ENCODE measurements at regions not wholly inside any gene's neighbourhood (a gene's known extent, or its start where the extent isn't known, plus 50 kb on each side); places are given as distances from the start of the nearest gene placed in this dataset.

- Histone ChIP-seq H3K4me1 (no peaks in the 10 kb centered on the region), H3K36me3 (no peaks in the 10 kb centered on the region), H3K9me3 (no peaks in the 10 kb centered on the region), H3K27me3 (no peaks in the 10 kb centered on the region), H3K27ac (no peak overlapping the region), H3K4me3 (no peak overlapping the region)
- no peak for DNase-seq
- 22 to 57% (median 33%) methylated on average over 1 of the region's 1 CpG for WGBS, 5 donors
- TF ChIP-seq POLR2A (IDR thresholded peaks at IDR 0.05) (no peak), EP300 (IDR thresholded peaks at IDR 0.05) (no peak), POLR2AphosphoS5 (IDR thresholded peaks at IDR 0.05) (no peak)
- TF ChIP-seq, protein P1, sequence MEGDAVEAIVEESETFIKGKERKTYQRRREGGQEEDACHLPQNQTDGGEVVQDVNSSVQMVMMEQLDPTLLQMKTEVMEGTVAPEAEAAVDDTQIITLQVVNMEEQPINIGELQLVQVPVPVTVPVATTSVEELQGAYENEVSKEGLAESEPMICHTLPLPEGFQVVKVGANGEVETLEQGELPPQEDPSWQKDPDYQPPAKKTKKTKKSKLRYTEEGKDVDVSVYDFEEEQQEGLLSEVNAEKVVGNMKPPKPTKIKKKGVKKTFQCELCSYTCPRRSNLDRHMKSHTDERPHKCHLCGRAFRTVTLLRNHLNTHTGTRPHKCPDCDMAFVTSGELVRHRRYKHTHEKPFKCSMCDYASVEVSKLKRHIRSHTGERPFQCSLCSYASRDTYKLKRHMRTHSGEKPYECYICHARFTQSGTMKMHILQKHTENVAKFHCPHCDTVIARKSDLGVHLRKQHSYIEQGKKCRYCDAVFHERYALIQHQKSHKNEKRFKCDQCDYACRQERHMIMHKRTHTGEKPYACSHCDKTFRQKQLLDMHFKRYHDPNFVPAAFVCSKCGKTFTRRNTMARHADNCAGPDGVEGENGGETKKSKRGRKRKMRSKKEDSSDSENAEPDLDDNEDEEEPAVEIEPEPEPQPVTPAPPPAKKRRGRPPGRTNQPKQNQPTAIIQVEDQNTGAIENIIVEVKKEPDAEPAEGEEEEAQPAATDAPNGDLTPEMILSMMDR (IDR thresholded peaks at IDR 0.05), result no peak
- intact Hi-C loops (cut with DNase I; ENCODE audit: low total_unique reads), result no loop called here
These were observed 72.9 kb downstream of the IFI44 start for GRCh38 chr1:78722521-78722920.

DNA sequence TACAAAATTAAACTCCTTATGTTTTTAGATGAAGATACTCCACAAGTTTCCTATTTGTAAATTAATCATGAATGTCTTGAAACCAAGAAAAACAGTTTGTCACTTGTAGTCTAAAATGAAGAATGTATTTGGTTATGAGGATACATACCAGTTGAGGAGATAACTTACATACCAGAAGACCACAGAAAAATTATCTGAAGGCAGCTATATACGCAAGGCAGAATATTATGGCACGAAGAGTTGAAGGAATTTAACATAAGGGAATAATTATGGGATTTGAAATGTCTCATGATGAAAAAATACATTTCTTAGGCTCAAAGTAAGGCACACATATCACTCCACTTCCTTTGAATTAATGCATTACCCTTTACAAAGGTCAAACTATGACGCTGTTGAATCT lies 73.3 kb downstream of the IFI44 start:
- Histone ChIP-seq H3K27me3 (no peaks in the 10 kb centered on the region), H3K27ac (no peak overlapping the region), H3K36me3 (no peaks in the 10 kb centered on the region), H3K4me1 (no peaks in the 10 kb centered on the region), H3K4me3 (no peak overlapping the region), H3K9me3 (no peaks in the 10 kb centered on the region)
- 80 to 87% (median 86%) methylated on average over 3 of the region's 3 CpGs for WGBS, 5 donors
- TF ChIP-seq POLR2A (IDR thresholded peaks at IDR 0.05), result no peak
- no peak for TF ChIP-seq POLR2AphosphoS5 (IDR thresholded peaks at IDR 0.05)
- no peak for TF ChIP-seq EP300 (IDR thresholded peaks at IDR 0.05)
- TF ChIP-seq, protein P1 (IDR thresholded peaks at IDR 0.05), result no peak
- no peak for DNase-seq
- intact Hi-C loops (cut with DNase I; ENCODE audit: low total_unique reads), result no loop called here

DNA sequence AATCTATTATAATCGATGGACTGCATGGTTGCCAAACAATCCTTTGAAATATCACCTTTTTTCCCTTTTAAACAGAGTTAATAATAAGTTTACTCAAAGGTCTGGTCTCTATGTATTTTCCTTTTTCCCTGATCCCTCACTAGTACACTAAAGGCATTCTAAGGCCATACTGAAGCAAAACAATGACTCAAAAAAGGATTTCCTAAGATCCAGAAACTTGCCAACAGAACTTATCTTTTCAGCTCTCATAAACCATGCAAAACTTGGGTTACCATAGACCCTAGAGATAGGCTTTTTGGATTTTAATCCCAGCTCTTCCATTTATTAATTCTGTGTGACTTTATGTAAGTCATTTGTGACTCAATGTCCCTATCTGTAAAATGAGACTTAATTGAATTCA lies 77.1 kb downstream of the IFI44 start:
- H3K27me3 ChIP-seq, result no peaks in the 10 kb centered on the region
- 65 to 80% (median 75%) methylated on average over 1 of the region's 1 CpG for WGBS, 5 donors
- DNase-seq, result no peak
- no peaks in the 10 kb centered on the region for H3K9me3 ChIP-seq
- intact Hi-C loops (cut with DNase I; ENCODE audit: low total_unique reads), result no loop called here
- H3K4me3 ChIP-seq, result no peak overlapping the region
- TF ChIP-seq POLR2A (IDR thresholded peaks at IDR 0.05) (no peak), EP300 (IDR thresholded peaks at IDR 0.05) (no peak), POLR2AphosphoS5 (IDR thresholded peaks at IDR 0.05) (no peak)
- TF ChIP-seq, protein P1 (IDR thresholded peaks at IDR 0.05), result no peak
- no peak overlapping the region for H3K27ac ChIP-seq
- no peaks in the 10 kb centered on the region for H3K36me3 ChIP-seq
- no peaks in the 10 kb centered on the region for H3K4me1 ChIP-seq

DNA sequence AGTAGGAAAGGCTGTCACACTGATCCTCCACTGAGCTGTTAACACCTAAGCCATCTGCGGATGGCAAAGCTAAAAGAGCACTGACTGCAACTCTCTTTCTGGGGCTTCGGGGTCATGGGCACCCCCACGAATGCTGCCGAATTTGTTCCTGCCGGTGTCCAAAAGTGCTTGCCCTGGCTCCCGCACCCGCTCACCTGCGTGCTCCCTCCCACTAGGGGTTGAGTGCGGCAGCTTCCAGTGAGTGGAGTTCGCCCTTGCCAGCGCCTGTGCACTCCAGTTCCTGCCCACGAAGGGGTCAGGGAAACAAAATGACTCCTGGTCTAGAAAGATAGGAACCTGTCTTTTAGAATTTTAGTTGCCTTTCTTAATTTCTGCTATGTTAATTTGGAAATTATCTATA lies 78.7 kb downstream of the IFI44 start:
- TF ChIP-seq POLR2A (IDR thresholded peaks at IDR 0.05) (no peak), POLR2AphosphoS5 (IDR thresholded peaks at IDR 0.05) (no peak), EP300 (IDR thresholded peaks at IDR 0.05) (no peak)
- TF ChIP-seq, protein P1 (IDR thresholded peaks at IDR 0.05), result no peak
- WGBS, 5 donors, result 84 to 91% (median 90%) methylated on average over 12 of the region's 12 CpGs
- intact Hi-C loops (cut with DNase I; ENCODE audit: low total_unique reads), result no loop called here
- Histone ChIP-seq H3K9me3 (no peaks in the 10 kb centered on the region), H3K4me3 (no peak overlapping the region), H3K4me1 (no peaks in the 10 kb centered on the region), H3K27me3 (no peaks in the 10 kb centered on the region), H3K36me3 (no peaks in the 10 kb centered on the region), H3K27ac (no peak overlapping the region)
- no peak for DNase-seq
